Esophagus muscularis mucosa (tissue), 4 donors: ENCODE measurements at regions not wholly inside any gene's neighbourhood (a gene's known extent, or its start where the extent isn't known, plus 50 kb on each side); places are given as distances from the start of the nearest gene placed in this dataset.

Experiments
- DNase-seq: peaks from one replicate; pipeline ENCODE4 v3.0.0-alpha.2; 2017; ENCODE audit errors: extremely low spot score
- H3K27ac ChIP-seq, 4 donors: fragments of 200-600 bp; sonication (generic); replicated peaks in 1 of 4; 1 replicate in 3 of 4; 2 replicates in 1 of 4; pipeline ENCODE4 v1.5.1; 2016 to 2019; ENCODE audit warnings: mild to moderate bottlenecking in 1 of 4
- H3K27me3 ChIP-seq, 4 donors: fragments of 200-600 bp; sonication (generic); one replicate each; pipeline versions ENCODE4 v1.5.1 to v1.6.0; 2016 to 2019
- H3K36me3 ChIP-seq, 4 donors: fragments of 200-600 bp; sonication (generic); one replicate each; pipeline ENCODE4 v1.5.1; 2016 to 2019
- H3K4me1 ChIP-seq, 4 donors: fragments of 200-600 bp; sonication (generic); one replicate each; pipeline ENCODE4 v1.5.1; 2016 to 2019
- H3K4me3 ChIP-seq, 4 donors: fragments of 200-600 bp; sonication (generic); 1 replicate in 2 of 4; 2 replicates in 2 of 4; pipeline ENCODE4 v1.5.1; 2016 to 2019; ENCODE audit warnings: mild to moderate bottlenecking in 4 of 4, moderate library complexity in 1 of 4
- H3K9me3 ChIP-seq, 4 donors: fragments of 200-600 bp; sonication (generic); 1 replicate in 3 of 4; 2 replicates in 1 of 4; pipeline ENCODE4 v1.5.1; 2016 to 2019
- EP300 ChIP-seq: sonication (generic); formaldehyde crosslinking; IDR thresholded peaks from one replicate; pipeline ENCODE4 v1.6.1; 2017; ENCODE audit warnings: antibody characterized with exemption
- POLR2A ChIP-seq: fragments of 450-650 bp; IDR thresholded peaks from one replicate; pipeline ENCODE4 v1.6.1; 2017; ENCODE audit warnings: antibody characterized with exemption, moderate library complexity, mild to moderate bottlenecking, low read depth
- POLR2AphosphoS5 ChIP-seq, 2 donors: sonication (generic); formaldehyde crosslinking; IDR thresholded peaks; one replicate each; pipeline ENCODE4 v1.6.1; 2017; ENCODE audit warnings: antibody characterized with exemption in 2 of 2
- WGBS: methylation state at CpG from one replicate; pipeline ENCODE4 v1.1.5; 2018; 5-methylcytosine and 5-hydroxymethylcytosine counted together
- intact Hi-C: fragments of 100-400 bp; cut with DNase I; formaldehyde crosslinking; loops from one replicate; pipeline ENCODE4 v1.15.1; 2023
- TF ChIP-seq, protein P1 (sequence below), 3 experiments: fragments of 200-600 bp in 2 of 3; fragments of 450-650 bp in 1 of 3; sonication (generic) in 2 of 3; IDR thresholded peaks; one replicate each; pipeline ENCODE4 v1.5.1; 2017 to 2019; ENCODE audit warnings: antibody characterized with exemption in 3 of 3, mild to moderate bottlenecking in 2 of 3, moderate library complexity in 1 of 3

DNA sequence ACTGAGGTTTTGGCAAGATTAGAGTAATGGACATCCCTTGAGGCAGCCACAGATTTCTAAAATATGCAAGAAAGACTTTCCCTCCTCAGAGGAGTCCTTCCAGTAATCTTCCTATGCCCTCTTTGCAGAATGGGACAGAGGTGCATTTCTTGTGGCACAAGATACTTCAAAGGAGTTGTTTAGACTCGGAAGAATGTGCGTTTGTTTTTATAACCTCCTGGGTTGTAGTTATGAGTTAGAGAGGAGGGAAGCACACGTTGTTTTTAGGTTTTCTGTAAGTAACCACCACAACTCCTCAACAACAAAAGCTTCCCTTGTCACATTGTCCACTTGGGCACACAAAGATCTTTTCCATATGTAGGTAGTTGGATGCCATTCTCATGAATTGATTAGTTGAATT lies 78.1 kb upstream of the GLI3 start:
- Histone ChIP-seq H3K4me3 (no peak overlapping the region), H3K27ac (no peak overlapping the region), H3K4me1 (no peaks in the 10 kb centered on the region), H3K27me3 (no peaks in the 10 kb centered on the region), H3K9me3 (peaks cover 0 to 11% (median 0%) of the 10 kb centered on the region in 4 donors), H3K36me3 (no peaks in the 10 kb centered on the region)
- 73% methylated on average over 3 of the region's 3 CpGs for WGBS
- intact Hi-C loops = no loop called here
- TF ChIP-seq POLR2A = no peak
- TF ChIP-seq POLR2AphosphoS5 (IDR thresholded peaks at IDR 0.05) = no peak
- TF ChIP-seq, protein P1, sequence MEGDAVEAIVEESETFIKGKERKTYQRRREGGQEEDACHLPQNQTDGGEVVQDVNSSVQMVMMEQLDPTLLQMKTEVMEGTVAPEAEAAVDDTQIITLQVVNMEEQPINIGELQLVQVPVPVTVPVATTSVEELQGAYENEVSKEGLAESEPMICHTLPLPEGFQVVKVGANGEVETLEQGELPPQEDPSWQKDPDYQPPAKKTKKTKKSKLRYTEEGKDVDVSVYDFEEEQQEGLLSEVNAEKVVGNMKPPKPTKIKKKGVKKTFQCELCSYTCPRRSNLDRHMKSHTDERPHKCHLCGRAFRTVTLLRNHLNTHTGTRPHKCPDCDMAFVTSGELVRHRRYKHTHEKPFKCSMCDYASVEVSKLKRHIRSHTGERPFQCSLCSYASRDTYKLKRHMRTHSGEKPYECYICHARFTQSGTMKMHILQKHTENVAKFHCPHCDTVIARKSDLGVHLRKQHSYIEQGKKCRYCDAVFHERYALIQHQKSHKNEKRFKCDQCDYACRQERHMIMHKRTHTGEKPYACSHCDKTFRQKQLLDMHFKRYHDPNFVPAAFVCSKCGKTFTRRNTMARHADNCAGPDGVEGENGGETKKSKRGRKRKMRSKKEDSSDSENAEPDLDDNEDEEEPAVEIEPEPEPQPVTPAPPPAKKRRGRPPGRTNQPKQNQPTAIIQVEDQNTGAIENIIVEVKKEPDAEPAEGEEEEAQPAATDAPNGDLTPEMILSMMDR (IDR thresholded peaks at IDR 0.05) = no peak
- TF ChIP-seq EP300 = no peak
- DNase-seq = no peak

DNA sequence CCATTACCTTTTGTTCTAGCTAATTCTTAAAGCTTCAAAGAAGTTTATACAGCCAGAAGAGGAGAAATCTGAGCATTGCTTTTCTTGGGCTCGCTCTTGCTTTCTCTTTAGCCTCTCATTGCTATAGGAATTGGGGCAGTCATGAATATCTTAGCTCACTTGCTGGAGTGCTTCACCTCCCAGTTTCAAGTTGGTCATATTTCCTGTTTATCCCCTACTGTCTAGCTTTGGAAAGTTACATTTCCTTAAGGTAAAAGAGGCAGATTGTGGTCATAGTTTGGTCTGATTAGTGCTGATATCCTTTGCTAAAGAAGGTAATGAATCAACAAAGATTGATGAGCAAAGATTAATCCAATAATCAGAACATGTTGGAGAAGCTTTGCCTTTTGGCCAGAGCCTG lies 77.7 kb upstream of the GLI3 start:
- WGBS = 77% methylated on average over 1 of the region's 1 CpG

DNA sequence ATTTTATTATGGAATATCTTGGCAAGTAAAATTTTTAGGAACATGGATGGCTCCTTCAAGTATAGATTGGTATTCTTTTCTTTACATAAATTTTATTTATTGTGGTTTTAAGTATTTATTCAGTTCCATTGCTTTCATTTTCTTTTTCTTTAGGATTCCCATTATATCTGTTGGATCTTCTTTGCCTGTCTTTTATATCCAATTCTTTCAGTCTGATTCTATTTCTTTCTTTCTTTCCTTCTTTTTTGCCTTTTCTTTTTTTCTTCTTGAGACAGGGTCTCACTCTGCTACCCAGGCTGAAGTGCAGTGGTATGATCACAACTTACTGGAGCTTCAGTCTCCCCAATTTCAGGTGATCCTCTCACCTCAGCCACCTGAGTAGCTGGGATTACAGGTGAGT lies 74.2 kb upstream of the GLI3 start:
- TF ChIP-seq, protein P1 (IDR thresholded peaks at IDR 0.05) = no peak
- TF ChIP-seq POLR2AphosphoS5 (IDR thresholded peaks at IDR 0.05) (no peak), POLR2A (no peak), EP300 (no peak)
- DNase-seq = no peak
- Histone ChIP-seq H3K4me1 (no peaks in the 10 kb centered on the region), H3K27ac (no peak overlapping the region), H3K27me3 (no peaks in the 10 kb centered on the region), H3K9me3 (peaks cover 0 to 11% (median 2%) of the 10 kb centered on the region in 4 donors), H3K4me3 (no peak overlapping the region), H3K36me3 (no peaks in the 10 kb centered on the region)
- intact Hi-C loops = no loop called here

More for the DNA sequence above, 77.7 kb upstream of the GLI3 start:
- Histone ChIP-seq H3K4me3 (no peak overlapping the region), H3K27ac (no peak overlapping the region), H3K27me3 (no peaks in the 10 kb centered on the region), H3K4me1 (no peaks in the 10 kb centered on the region), H3K36me3 (no peaks in the 10 kb centered on the region), H3K9me3 (peaks cover 0 to 11% (median 0%) of the 10 kb centered on the region in 4 donors)
- intact Hi-C loops = no loop called here
- TF ChIP-seq EP300 (no peak), POLR2AphosphoS5 (IDR thresholded peaks at IDR 0.05) (no peak), POLR2A (no peak)
- TF ChIP-seq, protein P1 (IDR thresholded peaks at IDR 0.05) = no peak
- DNase-seq = no peak

DNA sequence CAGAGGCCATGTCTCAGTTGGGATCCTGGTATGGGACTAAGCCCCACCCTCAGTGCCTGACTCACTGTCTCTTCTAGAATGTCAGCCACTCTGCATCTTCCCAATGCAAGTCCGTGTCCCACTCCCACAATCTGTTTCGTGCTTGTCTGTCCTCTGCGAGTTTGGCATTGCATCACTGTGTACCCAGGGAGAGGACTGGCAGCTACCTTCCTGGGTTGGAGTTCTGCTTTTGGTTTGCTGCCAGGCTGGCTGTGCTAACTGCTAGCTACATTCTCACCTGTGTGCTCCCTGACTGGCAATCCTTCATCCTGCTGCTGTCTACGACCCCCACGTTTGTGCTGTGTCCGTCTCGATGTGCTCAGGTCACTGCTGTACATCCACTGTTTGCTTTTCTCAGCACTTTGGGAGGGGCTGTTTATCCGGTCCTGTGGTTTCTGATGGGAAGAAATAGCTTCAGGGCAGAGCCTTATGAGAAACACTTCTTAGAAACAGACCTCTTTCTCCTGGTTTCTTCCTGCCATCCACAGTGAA lies 56.0 kb upstream of the GLI3 start:
- intact Hi-C loops = no loop called here
- Histone ChIP-seq H3K9me3 (no peaks in the 10 kb centered on the region), H3K27me3 (no peaks in the 10 kb centered on the region), H3K4me1 (no peaks in the 10 kb centered on the region), H3K4me3 (no peak overlapping the region), H3K36me3 (no peaks in the 10 kb centered on the region), H3K27ac (no peak overlapping the region)
- no peak for TF ChIP-seq EP300
- no peak for TF ChIP-seq POLR2A
- no peak for TF ChIP-seq POLR2AphosphoS5 (IDR thresholded peaks at IDR 0.05)
- TF ChIP-seq, protein P1 (IDR thresholded peaks at IDR 0.05) = no peak
- DNase-seq = no peak
- WGBS = 85% methylated on average over 8 of the region's 8 CpGs

DNA sequence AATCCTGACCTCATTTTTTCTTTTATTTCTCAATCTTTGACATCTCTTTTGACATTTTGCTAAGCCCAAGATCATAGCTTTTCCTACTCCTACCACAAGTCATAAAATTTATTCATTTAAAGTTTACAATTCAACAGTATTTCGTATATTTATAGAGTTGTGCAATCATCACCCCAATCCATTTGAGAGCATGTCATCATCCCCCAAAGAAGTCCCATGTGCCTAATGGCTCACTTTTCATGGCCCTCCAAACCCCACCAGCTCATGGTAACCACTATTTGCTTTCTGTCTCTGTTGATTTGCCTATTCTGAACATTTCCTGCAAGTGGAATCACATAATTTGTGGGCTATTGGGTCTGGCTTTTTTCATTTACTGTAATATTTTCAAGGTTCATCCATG lies 52.5 kb upstream of the GLI3 start:
- H3K27me3 ChIP-seq = no peaks in the 10 kb centered on the region

More for the DNA sequence above, 52.5 kb upstream of the GLI3 start:
- H3K27ac ChIP-seq = no peak overlapping the region
- no peaks in the 10 kb centered on the region for H3K36me3 ChIP-seq
- intact Hi-C loops = no loop called here
- TF ChIP-seq POLR2AphosphoS5 (IDR thresholded peaks at IDR 0.05) (no peak), EP300 (no peak), POLR2A (no peak)
- TF ChIP-seq, protein P1 (IDR thresholded peaks at IDR 0.05) = no peak
- no peak for DNase-seq
- H3K9me3 ChIP-seq = no peaks in the 10 kb centered on the region
- H3K4me3 ChIP-seq = no peak overlapping the region
- 88% methylated on average over 1 of the region's 1 CpG for WGBS
- H3K4me1 ChIP-seq = peaks cover 0 to 5% (median 0%) of the 10 kb centered on the region in 4 donors
